HEK293 (cell line): ENCODE measurements at regions not wholly inside any gene's neighbourhood (a gene's known extent, or its start where the extent isn't known, plus 50 kb on each side); places are given as distances from the start of the nearest gene placed in this dataset.

Experiments
- CTCF ChIA-PET: fragments of 350-600 bp; formaldehyde crosslinking; extraction: SDS; loops from one replicate; lab custom pipeline; 2021; ENCODE audit warnings: antibody characterized with exemption; lab: Yijun Ruan, JAX
- POLR2A ChIA-PET: fragments of 300-600 bp; formaldehyde crosslinking; extraction: SDS; loops from one replicate; lab custom pipeline; 2020; ENCODE audit warnings: antibody characterized with exemption, inconsistent platforms; lab: Yijun Ruan, JAX
- H3K27ac ChIP-seq: fragments of 200-500 bp; sonication (Bioruptor generic); 2 replicates; pipeline ENCODE4 v1.5.1; 2014; ENCODE audit warnings: low read depth, low read length, control low read depth, inconsistent platforms; ENCODE audit errors: extremely low read depth
- H3K36me3 ChIP-seq, 2 experiments: fragments of 200-500 bp in 1 of 2; sonication (Bioruptor generic) in 1 of 2; 1 replicate in 1 of 2; 2 replicates in 1 of 2; pipeline ENCODE4 v1.5.1; 2014 to 2017; ENCODE audit warnings: inconsistent platforms in 2 of 2, low read length in 2 of 2; ENCODE audit not compliant: control insufficient read depth in 2 of 2, insufficient read depth in 1 of 2
- H3K4me1 ChIP-seq: fragments of 200-500 bp; sonication (Bioruptor generic); 2 replicates; pipeline ENCODE4 v1.5.1; 2014; ENCODE audit warnings: mild to moderate bottlenecking, low read length, inconsistent platforms; ENCODE audit not compliant: control insufficient read depth, insufficient read depth
- H3K4me3 ChIP-seq: 2 replicates; pipeline ENCODE4 v1.5.1; 2011; ENCODE audit warnings: low read depth, mild to moderate bottlenecking, control low read depth, low read length, moderate library complexity
- H3K9me3 ChIP-seq: fragments of 200-500 bp; sonication (Bioruptor generic); 2 replicates; pipeline ENCODE4 v1.5.1; 2014; ENCODE audit warnings: low read depth, low read length, inconsistent platforms; ENCODE audit not compliant: control insufficient read depth, insufficient read depth
- BCL11A ChIP-seq: fragments of 450-650 bp; formaldehyde crosslinking; IDR thresholded peaks from 2 replicates; pipeline ENCODE4 v1.5.1; 2016; ENCODE audit warnings: low read depth, missing biosample characterization, missing genetic modification characterization
- FEZF1 ChIP-seq: fragments of 450-650 bp; formaldehyde crosslinking; IDR thresholded peaks from 2 replicates; pipeline ENCODE4 v1.5.1; 2016; ENCODE audit warnings: missing biosample characterization, missing genetic modification characterization
- GLI2 ChIP-seq: fragments of 450-650 bp; formaldehyde crosslinking; IDR thresholded peaks from 2 replicates; pipeline ENCODE4; 2017; ENCODE audit warnings: missing biosample characterization, missing genetic modification characterization, low read depth, borderline replicate concordance
- GLIS1 ChIP-seq: fragments of 450-650 bp; formaldehyde crosslinking; IDR thresholded peaks from 2 replicates; pipeline ENCODE4 v1.5.1; 2016; ENCODE audit warnings: missing biosample characterization, missing genetic modification characterization
- GLIS2 ChIP-seq: fragments of 450-650 bp; formaldehyde crosslinking; IDR thresholded peaks from 2 replicates; pipeline ENCODE4 v1.5.1; 2016; ENCODE audit warnings: missing biosample characterization, missing genetic modification characterization
- HOXA7 ChIP-seq: sonication (generic); formaldehyde crosslinking; IDR thresholded peaks from 2 replicates; pipeline ENCODE4 v1.8.1; 2022; ENCODE audit warnings: missing genetic modification reagents, borderline replicate concordance
- HOXD13 ChIP-seq: sonication (generic); formaldehyde crosslinking; IDR thresholded peaks from 2 replicates; pipeline ENCODE4 v1.8.0; 2022; ENCODE audit warnings: missing genetic modification reagents, borderline replicate concordance
- KLF9 ChIP-seq: fragments of 450-650 bp; formaldehyde crosslinking; IDR thresholded peaks from 2 replicates; pipeline ENCODE4 v1.5.1; 2016; ENCODE audit warnings: missing biosample characterization, missing genetic modification characterization, low read depth
- MYNN ChIP-seq: fragments of 450-650 bp; formaldehyde crosslinking; IDR thresholded peaks from 2 replicates; pipeline ENCODE4 v1.5.1; 2016; ENCODE audit warnings: missing biosample characterization, missing genetic modification characterization, borderline replicate concordance
- PRDM10 ChIP-seq: fragments of 450-650 bp; formaldehyde crosslinking; IDR thresholded peaks from 2 replicates; pipeline ENCODE4 v1.5.1; 2016; ENCODE audit warnings: missing biosample characterization, missing genetic modification characterization
- REPIN1 ChIP-seq: fragments of 450-650 bp; formaldehyde crosslinking; IDR thresholded peaks from 2 replicates; pipeline ENCODE4 v1.5.1; 2017; ENCODE audit warnings: missing biosample characterization, missing genetic modification characterization, low read depth
- TCF7L2 ChIP-seq: IDR thresholded peaks from 2 replicates; pipeline ENCODE4 v1.6.1; 2011; ENCODE audit warnings: low read depth, mild to moderate bottlenecking, inconsistent platforms, low read length, moderate library complexity, borderline replicate concordance
- YY2 ChIP-seq: fragments of 450-650 bp; formaldehyde crosslinking; IDR thresholded peaks from 2 replicates; pipeline ENCODE4 v1.5.1; 2016; ENCODE audit warnings: missing biosample characterization, missing genetic modification characterization
- ZFP37 ChIP-seq: fragments of 450-650 bp; formaldehyde crosslinking; IDR thresholded peaks from 2 replicates; pipeline ENCODE4 v1.5.1; 2016; ENCODE audit warnings: missing biosample characterization, missing genetic modification characterization
- ZFP41 ChIP-seq: fragments of 450-650 bp; formaldehyde crosslinking; IDR thresholded peaks from 2 replicates; pipeline ENCODE4 v1.5.1; 2016; ENCODE audit warnings: missing biosample characterization, missing genetic modification characterization, borderline replicate concordance
- ZNF138 ChIP-seq: fragments of 450-650 bp; formaldehyde crosslinking; IDR thresholded peaks from 2 replicates; pipeline ENCODE4 v1.5.1; 2016; ENCODE audit warnings: missing biosample characterization, missing genetic modification characterization, borderline replicate concordance
- ZNF184 ChIP-seq: fragments of 450-650 bp; IDR thresholded peaks from 2 replicates; pipeline ENCODE4 v1.5.1; 2018; ENCODE audit warnings: missing biosample characterization, mild to moderate bottlenecking, missing genetic modification characterization
- ZNF350 ChIP-seq: fragments of 450-650 bp; formaldehyde crosslinking; IDR thresholded peaks from 2 replicates; pipeline ENCODE4 v1.5.0; 2017; ENCODE audit warnings: missing biosample characterization, mild to moderate bottlenecking, missing genetic modification characterization
- ZNF423 ChIP-seq: fragments of 450-650 bp; formaldehyde crosslinking; IDR thresholded peaks from 2 replicates; pipeline ENCODE4 v1.5.1; 2016; ENCODE audit warnings: missing biosample characterization, missing genetic modification characterization
- ZNF501 ChIP-seq: fragments of 450-650 bp; formaldehyde crosslinking; IDR thresholded peaks from 2 replicates; pipeline ENCODE4 v1.5.1; 2016; ENCODE audit warnings: missing biosample characterization, missing genetic modification characterization
- ZNF596 ChIP-seq: fragments of 450-650 bp; IDR thresholded peaks from 2 replicates; pipeline ENCODE4 v1.5.0; 2018; ENCODE audit warnings: missing biosample characterization, mild to moderate bottlenecking, missing genetic modification characterization, moderate library complexity
- ZNF624 ChIP-seq: fragments of 450-650 bp; formaldehyde crosslinking; IDR thresholded peaks from 2 replicates; pipeline ENCODE4 v1.5.1; 2017; ENCODE audit warnings: missing biosample characterization, missing genetic modification characterization
- ZNF626 ChIP-seq: fragments of 450-650 bp; sonication (Bioruptor Pico); formaldehyde crosslinking; IDR thresholded peaks from 2 replicates; pipeline ENCODE4 v1.5.1; 2018; ENCODE audit warnings: missing biosample characterization, missing genetic modification characterization, inconsistent platforms
- ZNF692 ChIP-seq: fragments of 450-650 bp; formaldehyde crosslinking; IDR thresholded peaks from 2 replicates; pipeline ENCODE4 v1.5.1; 2016; ENCODE audit warnings: missing biosample characterization, missing genetic modification characterization
- ZNF843 ChIP-seq: fragments of 450-650 bp; formaldehyde crosslinking; IDR thresholded peaks from 2 replicates; pipeline ENCODE4 v1.5.1; 2016; ENCODE audit warnings: missing biosample characterization, missing genetic modification characterization
- TF ChIP-seq, protein P1 (sequence below): fragments of 450-650 bp; formaldehyde crosslinking; IDR thresholded peaks from 2 replicates; pipeline ENCODE4 v1.5.1; 2016; ENCODE audit warnings: missing biosample characterization, missing genetic modification characterization
- TF ChIP-seq, protein P2 (sequence below): fragments of 450-650 bp; formaldehyde crosslinking; IDR thresholded peaks from 2 replicates; pipeline ENCODE4 v1.5.1; 2016; ENCODE audit warnings: missing biosample characterization, missing genetic modification characterization

DNA sequence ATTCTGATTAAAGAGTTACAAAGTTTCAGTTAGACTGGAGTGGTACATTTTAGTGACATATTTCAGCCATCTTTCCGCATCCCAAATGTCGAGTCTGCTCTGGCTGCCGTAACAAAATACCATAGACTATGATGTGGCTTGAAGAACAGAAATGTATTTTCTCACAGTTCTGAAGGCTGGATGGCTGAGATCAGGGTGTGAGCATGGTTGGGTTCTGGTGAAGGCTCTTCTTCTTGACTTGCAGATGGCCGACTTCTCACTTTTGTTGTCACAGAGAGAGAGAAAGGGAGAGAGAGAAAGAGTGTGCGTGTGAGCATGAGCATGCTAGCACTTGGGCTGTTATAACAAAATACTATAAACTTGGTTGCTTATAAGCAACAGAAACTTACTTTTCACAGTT is 335.4 kb upstream of the RAG2 start (continued):
- TF ChIP-seq PRDM10 (tag by site-specific recombination) (no peak), ZNF626 (no peak), YY2 (tag by site-specific recombination) (no peak), ZNF596 (tag by site-specific recombination) (no peak), MYNN (tag by site-specific recombination) (no peak), KLF9 (tag by site-specific recombination) (no peak)

- Histone ChIP-seq H3K4me1 (no peaks in the 10 kb centered on the region), H3K27ac (no peak overlapping the region), H3K36me3 (no peaks in the 10 kb centered on the region), H3K4me3 (no peak overlapping the region), H3K9me3 (no peaks in the 10 kb centered on the region)
- POLR2A ChIA-PET: no interaction called here
- TF ChIP-seq GLIS2 (tag by site-specific recombination) (no peak), HOXA7 (CRISPR knock-in tag) (no peak), BCL11A (tag by site-specific recombination) (no peak), TCF7L2 (no peak), ZNF423 (tag by site-specific recombination) (no peak), ZNF692 (tag by site-specific recombination) (no peak), FEZF1 (tag by site-specific recombination) (no peak), ZNF350 (no peak), REPIN1 (tag by site-specific recombination) (no peak)
- TF ChIP-seq, protein P1, sequence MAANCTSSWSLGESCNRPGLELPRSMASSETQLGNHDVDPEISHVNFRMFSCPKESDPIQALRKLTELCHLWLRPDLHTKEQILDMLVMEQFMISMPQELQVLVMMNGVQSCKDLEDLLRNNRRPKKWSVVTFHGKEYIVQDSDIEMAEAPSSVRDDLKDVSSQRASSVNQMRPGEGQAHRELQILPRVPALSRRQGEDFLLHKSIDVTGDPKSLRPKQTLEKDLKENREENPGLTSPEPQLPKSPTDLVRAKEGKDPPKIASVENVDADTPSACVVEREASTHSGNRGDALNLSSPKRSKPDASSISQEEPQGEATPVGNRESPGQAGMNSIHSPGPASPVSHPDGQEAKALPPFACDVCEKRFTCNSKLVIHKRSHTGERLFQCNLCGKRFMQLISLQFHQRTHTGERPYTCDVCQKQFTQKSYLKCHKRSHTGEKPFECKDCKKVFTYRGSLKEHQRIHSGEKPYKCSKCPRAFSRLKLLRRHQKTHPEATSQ: no peak
- CTCF ChIA-PET: no interaction called here
These were observed 333.1 kb upstream of the RAG2 start for GRCh38 chr11:36931139-36931538.

- ChIA-PET CTCF (interaction anchor here (0.5 kb wide), 1 partner anchor 1474 kb away, joined by 3 read pairs; no protein-coding TSS in a partner anchor), POLR2A (no interaction called here)
- Histone ChIP-seq H3K4me1 (no peaks in the 10 kb centered on the region), H3K27ac (no peak overlapping the region), H3K4me3 (no peak overlapping the region), H3K9me3 (no peaks in the 10 kb centered on the region), H3K36me3 (no peaks in the 10 kb centered on the region)
- TF ChIP-seq, protein P2, sequence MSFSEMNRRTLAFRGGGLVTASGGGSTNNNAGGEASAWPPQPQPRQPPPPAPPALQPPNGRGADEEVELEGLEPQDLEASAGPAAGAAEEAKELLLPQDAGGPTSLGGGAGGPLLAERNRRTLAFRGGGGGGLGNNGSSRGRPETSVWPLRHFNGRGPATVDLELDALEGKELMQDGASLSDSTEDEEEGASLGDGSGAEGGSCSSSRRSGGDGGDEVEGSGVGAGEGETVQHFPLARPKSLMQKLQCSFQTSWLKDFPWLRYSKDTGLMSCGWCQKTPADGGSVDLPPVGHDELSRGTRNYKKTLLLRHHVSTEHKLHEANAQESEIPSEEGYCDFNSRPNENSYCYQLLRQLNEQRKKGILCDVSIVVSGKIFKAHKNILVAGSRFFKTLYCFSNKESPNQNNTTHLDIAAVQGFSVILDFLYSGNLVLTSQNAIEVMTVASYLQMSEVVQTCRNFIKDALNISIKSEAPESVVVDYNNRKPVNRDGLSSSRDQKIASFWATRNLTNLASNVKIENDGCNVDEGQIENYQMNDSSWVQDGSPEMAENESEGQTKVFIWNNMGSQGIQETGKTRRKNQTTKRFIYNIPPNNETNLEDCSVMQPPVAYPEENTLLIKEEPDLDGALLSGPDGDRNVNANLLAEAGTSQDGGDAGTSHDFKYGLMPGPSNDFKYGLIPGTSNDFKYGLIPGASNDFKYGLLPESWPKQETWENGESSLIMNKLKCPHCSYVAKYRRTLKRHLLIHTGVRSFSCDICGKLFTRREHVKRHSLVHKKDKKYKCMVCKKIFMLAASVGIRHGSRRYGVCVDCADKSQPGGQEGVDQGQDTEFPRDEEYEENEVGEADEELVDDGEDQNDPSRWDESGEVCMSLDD (tag by site-specific recombination): no peak
- TF ChIP-seq ZFP41 (tag by site-specific recombination) (no peak), GLIS1 (tag by site-specific recombination) (no peak), ZNF138 (no peak), HOXD13 (CRISPR knock-in tag) (no peak), ZFP37 (tag by site-specific recombination) (no peak), ZNF624 (tag by site-specific recombination) (no peak), ZNF501 (tag by site-specific recombination) (no peak), ZNF843 (tag by site-specific recombination) (no peak), GLI2 (no peak), ZNF184 (tag by site-specific recombination) (no peak)
These were observed 332.2 kb upstream of the RAG2 start for GRCh38 chr11:36930256-36930655.
